ENCODE measurements at regions not wholly inside any gene's neighbourhood (a gene's known extent, or its start where the extent isn't known, plus 50 kb on each side); places are given as distances from the start of the nearest gene placed in this dataset.

DNA sequence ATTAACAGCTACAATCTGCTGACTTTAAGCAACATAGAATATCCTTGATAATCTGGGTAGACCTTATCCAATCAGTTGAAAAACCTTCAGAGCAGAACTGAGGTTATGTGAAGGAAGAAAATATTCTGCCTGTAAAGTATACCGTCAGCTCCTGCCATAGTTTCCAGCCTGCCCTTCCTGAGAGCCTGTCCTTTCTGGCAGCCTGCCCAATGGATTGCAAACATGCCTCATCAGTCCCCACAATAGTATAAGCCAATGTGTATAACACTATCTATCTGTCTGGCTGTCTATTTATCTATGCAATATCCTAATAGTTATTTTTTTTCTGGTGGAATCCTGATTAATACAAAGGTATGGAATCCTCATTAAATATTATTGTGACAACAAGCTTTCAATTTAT, 489.2 kb upstream of the KCND2 start:
- H3K27me3 ChIP-seq (replicated peaks; ENCODE audit: control insufficient read depth, insufficient read depth, low read length) = no peaks in the 10 kb centered on the region
- TF ChIP-seq, protein P1, sequence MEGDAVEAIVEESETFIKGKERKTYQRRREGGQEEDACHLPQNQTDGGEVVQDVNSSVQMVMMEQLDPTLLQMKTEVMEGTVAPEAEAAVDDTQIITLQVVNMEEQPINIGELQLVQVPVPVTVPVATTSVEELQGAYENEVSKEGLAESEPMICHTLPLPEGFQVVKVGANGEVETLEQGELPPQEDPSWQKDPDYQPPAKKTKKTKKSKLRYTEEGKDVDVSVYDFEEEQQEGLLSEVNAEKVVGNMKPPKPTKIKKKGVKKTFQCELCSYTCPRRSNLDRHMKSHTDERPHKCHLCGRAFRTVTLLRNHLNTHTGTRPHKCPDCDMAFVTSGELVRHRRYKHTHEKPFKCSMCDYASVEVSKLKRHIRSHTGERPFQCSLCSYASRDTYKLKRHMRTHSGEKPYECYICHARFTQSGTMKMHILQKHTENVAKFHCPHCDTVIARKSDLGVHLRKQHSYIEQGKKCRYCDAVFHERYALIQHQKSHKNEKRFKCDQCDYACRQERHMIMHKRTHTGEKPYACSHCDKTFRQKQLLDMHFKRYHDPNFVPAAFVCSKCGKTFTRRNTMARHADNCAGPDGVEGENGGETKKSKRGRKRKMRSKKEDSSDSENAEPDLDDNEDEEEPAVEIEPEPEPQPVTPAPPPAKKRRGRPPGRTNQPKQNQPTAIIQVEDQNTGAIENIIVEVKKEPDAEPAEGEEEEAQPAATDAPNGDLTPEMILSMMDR (IDR thresholded peaks at IDR 0.05; ENCODE audit: insufficient read depth, low read length, poor library complexity, severe bottlenecking) = no peak
- DNase-seq (ENCODE audit: extremely low read depth, insufficient read length) = no peak

GRCh38 chr7:119802147-119802546, 470.8 kb upstream of the KCND2 start:
- TF ChIP-seq, protein P1 (IDR thresholded peaks at IDR 0.05; ENCODE audit: insufficient read depth, low read length, poor library complexity, severe bottlenecking) = no peak
- Histone ChIP-seq H3K27me3 (replicated peaks; ENCODE audit: control insufficient read depth, insufficient read depth, low read length) (no peaks in the 10 kb centered on the region), H3K36me3 (ENCODE audit: control insufficient read depth, insufficient read depth, low read length) (no peaks in the 10 kb centered on the region), H3K4me3 (replicated peaks; ENCODE audit: low read depth, low read length) (no peak overlapping the region)
- DNase-seq (ENCODE audit: extremely low read depth, insufficient read length) = no peak

More for the DNA sequence above, 489.2 kb upstream of the KCND2 start:
- no peak overlapping the region for H3K4me3 ChIP-seq (replicated peaks; ENCODE audit: low read depth, low read length)
- no peaks in the 10 kb centered on the region for H3K36me3 ChIP-seq (ENCODE audit: control insufficient read depth, insufficient read depth, low read length)

DNA sequence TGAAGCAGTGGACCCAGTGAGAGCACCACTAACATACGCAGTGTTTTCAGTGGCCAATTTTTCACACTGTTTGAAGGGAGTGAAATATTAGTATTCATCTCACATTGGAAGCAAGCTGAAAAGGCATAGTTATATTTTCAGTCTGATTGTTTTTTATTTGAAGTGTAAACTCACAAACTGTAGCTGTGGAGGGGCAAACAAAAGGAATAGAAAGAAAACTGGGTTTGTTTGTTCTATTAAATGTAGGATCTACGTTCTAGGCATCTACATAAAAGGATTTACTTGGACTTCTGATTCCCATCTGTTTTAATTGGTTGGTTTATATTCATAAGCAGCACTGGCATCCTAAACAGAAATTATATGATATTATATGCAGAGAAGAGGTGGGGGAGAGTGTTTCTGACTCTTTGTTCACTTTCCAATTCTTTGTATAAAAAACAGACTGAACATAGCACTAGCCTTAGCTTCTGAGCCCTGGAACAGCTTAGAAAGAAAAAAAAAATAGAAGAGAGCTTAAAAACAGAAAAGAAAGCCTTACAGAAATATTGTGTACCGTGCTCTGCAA, 447.8 kb upstream of the KCND2 start:
- no peaks in the 10 kb centered on the region for H3K27me3 ChIP-seq (replicated peaks; ENCODE audit: control insufficient read depth, insufficient read depth, low read length)
- DNase-seq (ENCODE audit: extremely low read depth, insufficient read length) = no peak
- H3K4me3 ChIP-seq (replicated peaks; ENCODE audit: low read depth, low read length) = no peak overlapping the region
- no peaks in the 10 kb centered on the region for H3K36me3 ChIP-seq (ENCODE audit: control insufficient read depth, insufficient read depth, low read length)
- TF ChIP-seq, protein P1 (IDR thresholded peaks at IDR 0.05; ENCODE audit: insufficient read depth, low read length, poor library complexity, severe bottlenecking) = no peak

DNA sequence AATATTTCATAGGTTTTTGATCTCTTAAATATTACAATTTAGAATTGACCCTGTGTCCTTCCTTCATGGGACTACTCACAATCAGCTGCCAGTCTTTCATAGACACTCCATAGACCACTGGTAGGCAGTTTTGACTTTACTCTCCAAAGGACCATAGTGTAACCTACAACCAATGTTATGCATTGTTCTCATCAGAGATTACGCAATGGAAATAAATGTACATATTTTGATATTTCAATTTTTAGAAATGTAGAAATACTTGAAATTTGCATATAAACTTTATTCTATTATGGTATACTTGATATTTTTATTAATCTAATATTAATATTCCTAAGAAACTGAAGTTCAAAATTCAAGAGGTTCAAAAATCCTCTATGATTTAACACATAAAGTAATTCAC, 446.4 kb upstream of the KCND2 start:
- DNase-seq (ENCODE audit: extremely low read depth, insufficient read length) = no peak
- TF ChIP-seq, protein P1 (IDR thresholded peaks at IDR 0.05; ENCODE audit: insufficient read depth, low read length, poor library complexity, severe bottlenecking) = no peak
- no peaks in the 10 kb centered on the region for H3K36me3 ChIP-seq (ENCODE audit: control insufficient read depth, insufficient read depth, low read length)

DNA sequence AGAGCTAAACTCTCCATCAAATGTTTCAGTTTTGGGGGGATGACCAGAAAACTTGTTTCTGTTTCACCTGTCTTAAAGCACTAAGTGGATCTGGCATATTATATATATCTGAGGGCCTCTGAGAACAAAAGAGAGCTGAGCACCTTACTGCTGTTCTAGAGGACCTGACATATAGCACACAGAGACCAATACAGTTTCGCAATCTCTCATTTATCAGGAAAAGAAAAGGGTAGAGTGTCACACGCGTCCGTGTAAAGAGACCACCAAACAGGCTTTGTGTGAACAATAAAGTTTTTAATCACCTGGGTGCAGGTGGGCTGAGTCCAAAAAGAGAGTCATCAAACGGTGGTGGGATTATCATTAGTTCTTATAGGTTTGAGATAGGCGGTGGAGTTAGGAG, 434.5 kb upstream of the KCND2 start:
- Histone ChIP-seq H3K36me3 (ENCODE audit: control insufficient read depth, insufficient read depth, low read length) (no peaks in the 10 kb centered on the region), H3K4me3 (replicated peaks; ENCODE audit: low read depth, low read length) (no peak overlapping the region), H3K27me3 (replicated peaks; ENCODE audit: control insufficient read depth, insufficient read depth, low read length) (no peaks in the 10 kb centered on the region)
- DNase-seq (ENCODE audit: extremely low read depth, insufficient read length) = no peak
- TF ChIP-seq, protein P1 (IDR thresholded peaks at IDR 0.05; ENCODE audit: insufficient read depth, low read length, poor library complexity, severe bottlenecking) = no peak

More for the DNA sequence above, 446.4 kb upstream of the KCND2 start:
- Histone ChIP-seq H3K27me3 (replicated peaks; ENCODE audit: control insufficient read depth, insufficient read depth, low read length) (no peaks in the 10 kb centered on the region), H3K4me3 (replicated peaks; ENCODE audit: low read depth, low read length) (no peak overlapping the region)

DNA sequence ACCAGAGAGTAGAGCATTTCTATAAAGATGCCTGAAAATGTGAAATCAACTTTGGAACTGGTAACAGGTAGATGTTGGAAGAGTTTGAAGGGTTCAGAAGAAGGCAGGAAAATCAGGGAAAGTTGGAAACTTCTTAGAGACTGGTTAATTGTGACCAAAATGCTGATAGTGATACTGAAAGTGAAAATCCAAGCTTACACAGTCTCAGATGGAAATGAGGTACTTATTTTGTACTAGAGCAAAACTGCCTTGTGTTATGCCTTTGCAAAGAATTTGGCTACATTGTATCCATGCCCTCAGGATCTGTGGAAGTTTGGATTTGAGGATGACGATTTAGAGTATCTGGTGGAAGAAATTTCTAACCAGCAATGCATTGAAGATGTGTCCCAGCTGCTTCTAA, 430.6 kb upstream of the KCND2 start:
- TF ChIP-seq, protein P1 (IDR thresholded peaks at IDR 0.05; ENCODE audit: insufficient read depth, low read length, poor library complexity, severe bottlenecking) = no peak
- DNase-seq (ENCODE audit: extremely low read depth, insufficient read length) = no peak
- Histone ChIP-seq H3K27me3 (replicated peaks; ENCODE audit: control insufficient read depth, insufficient read depth, low read length) (no peaks in the 10 kb centered on the region), H3K36me3 (ENCODE audit: control insufficient read depth, insufficient read depth, low read length) (no peaks in the 10 kb centered on the region), H3K4me3 (replicated peaks; ENCODE audit: low read depth, low read length) (no peak overlapping the region)
